HepG2 (cell line): ENCODE measurements at regions not wholly inside any gene's neighbourhood (a gene's known extent, or its start where the extent isn't known, plus 50 kb on each side); places are given as distances from the start of the nearest gene placed in this dataset.

ENCODE experiments used
- ATAC-seq: fragments of 200-7000 bp; cut with Tn5 transposase; 3 replicates; pipeline ENCODE4 v1.9.1; 2020; ENCODE audit warnings: mild to moderate bottlenecking, moderate library complexity
- BruUV-seq: library from RNA; stranded (reverse); fragments of 400-500 nt; replicated peaks from 2 replicates; lab custom pipeline; 2021; lab: Mats Ljungman, UMichigan
- CTCF ChIA-PET: fragments of 300-600 bp; formaldehyde crosslinking; extraction: SDS; loops from one replicate; lab custom pipeline; 2021; ENCODE audit warnings: low total read pairs, inconsistent platforms, low intra/inter-chr PET ratio; lab: Yijun Ruan, JAX
- POLR2A ChIA-PET: fragments of 350-600 bp; sonication (Branson Sonifier 250); formaldehyde crosslinking; loops from one replicate; lab custom pipeline; 2020; ENCODE audit warnings: antibody characterized with exemption, inconsistent platforms; lab: Yijun Ruan, JAX
- DNase-seq: peaks from one replicate; pipeline ENCODE4 v3.0.0-alpha.2; 2015; ENCODE audit warnings: low spot score
- FAIRE-seq: peaks from 3 replicates; lab custom pipeline; 2011; peaks lifted over from hg19 to GRCh38; lab: Jason Lieb, UNC
- H2AFZ ChIP-seq: one replicate; pipeline ENCODE4 v1.6.1; 2011; ENCODE audit warnings: low read length, inconsistent platforms
- H3K27ac ChIP-seq: fragments of 300-600 bp; 3 replicates; pipeline ENCODE4 v1.8.0; 2011; ENCODE audit warnings: mixed run types, mild to moderate bottlenecking, mixed read lengths, low read length, inconsistent platforms; ENCODE audit not compliant: insufficient read depth; ENCODE audit errors: extremely low read length
- H3K27me3 ChIP-seq, 2 experiments: fragments of 200-600 bp in 1 of 2; 2 replicates in 1 of 2; 3 replicates in 1 of 2; pipeline versions ENCODE4 v1.6.0 to v1.8.0; 2011; ENCODE audit warnings: low read length in 2 of 2, mild to moderate bottlenecking in 2 of 2, moderate library complexity in 2 of 2, inconsistent platforms in 1 of 2; ENCODE audit not compliant: insufficient read depth in 2 of 2, control insufficient read depth in 1 of 2
- H3K36me3 ChIP-seq, 2 experiments: fragments of 200-600 bp in 1 of 2; replicated peaks in 1 of 2; 2 replicates in 1 of 2; 3 replicates in 1 of 2; pipeline versions ENCODE4 v1.5.1 to v1.8.0; 2011; ENCODE audit warnings: low read length in 2 of 2, inconsistent platforms in 1 of 2; ENCODE audit not compliant: insufficient read depth in 2 of 2, control insufficient read depth in 1 of 2
- H3K4me1 ChIP-seq: 2 replicates; pipeline ENCODE4 v1.5.1; 2012; ENCODE audit warnings: low read length, inconsistent platforms; ENCODE audit not compliant: insufficient read depth
- H3K4me2 ChIP-seq: 2 replicates; pipeline ENCODE4 v1.6.0; 2011; ENCODE audit warnings: low read depth, low read length, inconsistent platforms
- H3K4me3 ChIP-seq, 3 experiments: fragments of 200-600 bp in 1 of 3; sonication (generic), shearing (Covaris generic) in 1 of 3; replicated peaks in 1 of 3; 2 replicates each; pipeline ENCODE4 v1.5.1; 2011 to 2016; ENCODE audit warnings: low read length in 3 of 3, inconsistent platforms in 2 of 3, low read depth in 2 of 3, mild to moderate bottlenecking in 2 of 3, control low read depth in 1 of 3, mixed read lengths in 1 of 3; ENCODE audit not compliant: insufficient read depth in 1 of 3
- H3K79me2 ChIP-seq: one replicate; pipeline ENCODE4 v1.6.1; 2011; ENCODE audit warnings: low read length, inconsistent platforms; ENCODE audit not compliant: insufficient read depth
- H3K9ac ChIP-seq: 2 replicates; pipeline ENCODE4 v1.6.0; 2011; ENCODE audit warnings: mild to moderate bottlenecking, low read depth, low read length, inconsistent platforms; ENCODE audit not compliant: insufficient read depth
- H3K9me3 ChIP-seq: 2 replicates; pipeline ENCODE4 v1.5.1; 2012; ENCODE audit warnings: mild to moderate bottlenecking, low read length
- H4K20me1 ChIP-seq: 2 replicates; pipeline ENCODE4 v1.6.0; 2011; ENCODE audit warnings: inconsistent platforms, mild to moderate bottlenecking, low read length, moderate library complexity; ENCODE audit not compliant: insufficient read depth
- ATRX ChIP-seq: sonication (generic); formaldehyde crosslinking; IDR thresholded peaks from 2 replicates; pipeline ENCODE4 v1.4.0; 2020; ENCODE audit warnings: missing genetic modification reagents, borderline replicate concordance
- HHEX ChIP-seq: IDR thresholded peaks from 2 replicates; pipeline ENCODE4 v1.6.1; 2016; ENCODE audit warnings: control low read depth
- ISL2 ChIP-seq: sonication (generic); formaldehyde crosslinking; IDR thresholded peaks from 2 replicates; pipeline ENCODE4 v1.5.0; 2020; ENCODE audit warnings: missing genetic modification reagents
- MAF1 ChIP-seq: sonication (generic); formaldehyde crosslinking; IDR thresholded peaks from 2 replicates; pipeline ENCODE4 v1.5.0; 2020; ENCODE audit warnings: missing genetic modification reagents, borderline replicate concordance
- ZNF224 ChIP-seq: sonication (generic); formaldehyde crosslinking; IDR thresholded peaks from 2 replicates; pipeline ENCODE4 v1.5.0; 2020; ENCODE audit warnings: mild to moderate bottlenecking, missing genetic modification reagents
- ZNF251 ChIP-seq: sonication (generic); formaldehyde crosslinking; IDR thresholded peaks from 2 replicates; pipeline ENCODE4 v1.9.0; 2021; ENCODE audit warnings: mild to moderate bottlenecking, missing genetic modification reagents
- WGBS: methylation state at CpG from one replicate; pipeline ENCODE4 v1.1.6; 2017; ENCODE audit warnings: low lambda C conversion rate; 5-methylcytosine and 5-hydroxymethylcytosine counted together
- in situ Hi-C: cut with HindIII; loops from 2 replicates; pipeline ENCODE4 v1.10.0; 2017; ENCODE audit warnings: low pct_unique_long_range_greater_than_20kb; ENCODE audit not compliant: extremely low pct_ligation_motif_present
- intact Hi-C: fragments of 100-400 bp; cut with micrococcal nuclease; formaldehyde crosslinking; loops from one replicate; pipeline ENCODE4 v1.10.0; 2022; ENCODE audit not compliant: unreplicated experiment

GRCh38 chr3:146781059-146781458 lies 175.9 kb upstream of the PLSCR5 start:
- H3K9ac ChIP-seq = no peak overlapping the region
- H2AFZ ChIP-seq = no peak overlapping the region
- no peak overlapping the region for H3K4me2 ChIP-seq
- CTCF ChIA-PET = no interaction called here
- H3K79me2 ChIP-seq = no peaks in the 10 kb centered on the region
- H3K4me3 ChIP-seq = no peak overlapping the region
- WGBS = 13% methylated on average over 3 of the region's 3 CpGs
- in situ Hi-C loops = no loop called here
- ATAC-seq = no peak
- no peak for DNase-seq
- H4K20me1 ChIP-seq = no peaks in the 10 kb centered on the region
- H3K4me1 ChIP-seq = no peaks in the 10 kb centered on the region
- POLR2A ChIA-PET = no interaction called here
- H3K36me3 ChIP-seq = no peaks in the 10 kb centered on the region
- no peaks in the 10 kb centered on the region for H3K27me3 ChIP-seq
- TF ChIP-seq ZNF224 (CRISPR knock-in tag) = no peak
- no peak for TF ChIP-seq ATRX (CRISPR knock-in tag)
- no peak for TF ChIP-seq MAF1 (CRISPR knock-in tag)
- TF ChIP-seq ISL2 (CRISPR knock-in tag) = no peak
- TF ChIP-seq, all 625 proteins: peak for 0
- intact Hi-C loops = no loop called here
- H3K9me3 ChIP-seq = no peaks in the 10 kb centered on the region
- BruUV-seq = no TSS peak
- FAIRE-seq = no peak
- no peak overlapping the region for H3K27ac ChIP-seq

- no peaks in the 10 kb centered on the region for H3K36me3 ChIP-seq
- ChIA-PET CTCF (no interaction called here), POLR2A (no interaction called here)
- no peaks in the 10 kb centered on the region for H4K20me1 ChIP-seq
- no peak overlapping the region for H3K9ac ChIP-seq
- no peak overlapping the region for H3K4me2 ChIP-seq
- in situ Hi-C loops = no loop called here
- WGBS = 24% methylated on average over 2 of the region's 2 CpGs
- no peak overlapping the region for H3K27ac ChIP-seq
- ATAC-seq (no peak), FAIRE-seq (no peak), DNase-seq (no peak)
- H3K27me3 ChIP-seq = no peaks in the 10 kb centered on the region
- no peak overlapping the region for H3K4me3 ChIP-seq
- no peaks in the 10 kb centered on the region for H3K9me3 ChIP-seq
- no peaks in the 10 kb centered on the region for H3K79me2 ChIP-seq
- H3K4me1 ChIP-seq = no peaks in the 10 kb centered on the region
- TF ChIP-seq ZNF251 (CRISPR knock-in tag) = no peak
- no peak for TF ChIP-seq HHEX (CRISPR knock-in tag)
- no peak overlapping the region for H2AFZ ChIP-seq
- intact Hi-C loops = no loop called here
- BruUV-seq = no TSS peak
Observed at GRCh38 chr3:146780251-146780650, 175.1 kb upstream of the PLSCR5 start.
